Calu3 (cell line): ENCODE measurements at regions not wholly inside any gene's neighbourhood (a gene's known extent, or its start where the extent isn't known, plus 50 kb on each side); places are given as distances from the start of the nearest gene placed in this dataset.

Source experiments
- BruUV-seq: library from RNA; stranded (reverse); fragments of 400-500 nt; replicated peaks from 2 replicates; lab custom pipeline; 2021; lab: Mats Ljungman, UMichigan
- CTCF ChIA-PET: fragments of 300-600 bp; sonication (Branson Sonifier 250); formaldehyde crosslinking; loops from one replicate; lab custom pipeline; 2022; ENCODE audit warnings: antibody characterized with exemption; lab: Charles Lee
- DNase-seq: peaks from one replicate; pipeline ENCODE4 v3.0.0; 2022
- H3K27ac Mint-ChIP-seq: one replicate; pipeline ENCODE4 v1.8.0; 2022; ENCODE audit warnings: mixed read lengths; ENCODE audit not compliant: unreplicated experiment
- H3K27me3 Mint-ChIP-seq: one replicate; pipeline ENCODE4 v1.8.0; 2022; ENCODE audit warnings: mixed read lengths; ENCODE audit not compliant: unreplicated experiment
- H3K36me3 Mint-ChIP-seq: one replicate; pipeline ENCODE4 v1.8.0; 2022; ENCODE audit warnings: mild to moderate bottlenecking, moderate library complexity, mixed read lengths; ENCODE audit not compliant: insufficient read depth, unreplicated experiment
- H3K4me1 Mint-ChIP-seq: one replicate; pipeline ENCODE4 v1.8.0; 2022; ENCODE audit warnings: mild to moderate bottlenecking, low read depth, mixed read lengths; ENCODE audit not compliant: unreplicated experiment
- H3K4me3 Mint-ChIP-seq: one replicate; pipeline ENCODE4 v1.8.0; 2022; ENCODE audit warnings: mild to moderate bottlenecking, low read depth, moderate library complexity, mixed read lengths; ENCODE audit not compliant: unreplicated experiment
- H3K9me3 Mint-ChIP-seq: one replicate; pipeline ENCODE4 v1.8.0; 2022; ENCODE audit warnings: low read depth, mixed read lengths; ENCODE audit not compliant: unreplicated experiment
- intact Hi-C: fragments of 100-400 bp; cut with micrococcal nuclease; formaldehyde crosslinking; loops from one replicate; pipeline ENCODE4 v1.10.0; 2022; ENCODE audit not compliant: unreplicated experiment
- TF ChIP-seq, protein P1 (sequence below): fragments of 200-600 bp; IDR thresholded peaks from one replicate; pipeline ENCODE4 v1.8.0; 2022; ENCODE audit warnings: antibody characterized with exemption; ENCODE audit not compliant: unreplicated experiment

- CTCF ChIA-PET, result no interaction called here
- Mint-ChIP-seq H3K27ac (no peak overlapping the region), H3K4me1 (no peaks in the 10 kb centered on the region), H3K9me3 (no peaks in the 10 kb centered on the region), H3K36me3 (no peaks in the 10 kb centered on the region), H3K4me3 (no peak overlapping the region), H3K27me3 (peaks cover 54% of the 10 kb centered on the region)
- no peak for DNase-seq
- TF ChIP-seq, protein P1, sequence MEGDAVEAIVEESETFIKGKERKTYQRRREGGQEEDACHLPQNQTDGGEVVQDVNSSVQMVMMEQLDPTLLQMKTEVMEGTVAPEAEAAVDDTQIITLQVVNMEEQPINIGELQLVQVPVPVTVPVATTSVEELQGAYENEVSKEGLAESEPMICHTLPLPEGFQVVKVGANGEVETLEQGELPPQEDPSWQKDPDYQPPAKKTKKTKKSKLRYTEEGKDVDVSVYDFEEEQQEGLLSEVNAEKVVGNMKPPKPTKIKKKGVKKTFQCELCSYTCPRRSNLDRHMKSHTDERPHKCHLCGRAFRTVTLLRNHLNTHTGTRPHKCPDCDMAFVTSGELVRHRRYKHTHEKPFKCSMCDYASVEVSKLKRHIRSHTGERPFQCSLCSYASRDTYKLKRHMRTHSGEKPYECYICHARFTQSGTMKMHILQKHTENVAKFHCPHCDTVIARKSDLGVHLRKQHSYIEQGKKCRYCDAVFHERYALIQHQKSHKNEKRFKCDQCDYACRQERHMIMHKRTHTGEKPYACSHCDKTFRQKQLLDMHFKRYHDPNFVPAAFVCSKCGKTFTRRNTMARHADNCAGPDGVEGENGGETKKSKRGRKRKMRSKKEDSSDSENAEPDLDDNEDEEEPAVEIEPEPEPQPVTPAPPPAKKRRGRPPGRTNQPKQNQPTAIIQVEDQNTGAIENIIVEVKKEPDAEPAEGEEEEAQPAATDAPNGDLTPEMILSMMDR, result no peak
- intact Hi-C loops, result no loop called here
- BruUV-seq, result no TSS peak
Measured at GRCh38 chrX:69398881-69399280, 105.2 kb upstream of the NALF2 start.

DNA sequence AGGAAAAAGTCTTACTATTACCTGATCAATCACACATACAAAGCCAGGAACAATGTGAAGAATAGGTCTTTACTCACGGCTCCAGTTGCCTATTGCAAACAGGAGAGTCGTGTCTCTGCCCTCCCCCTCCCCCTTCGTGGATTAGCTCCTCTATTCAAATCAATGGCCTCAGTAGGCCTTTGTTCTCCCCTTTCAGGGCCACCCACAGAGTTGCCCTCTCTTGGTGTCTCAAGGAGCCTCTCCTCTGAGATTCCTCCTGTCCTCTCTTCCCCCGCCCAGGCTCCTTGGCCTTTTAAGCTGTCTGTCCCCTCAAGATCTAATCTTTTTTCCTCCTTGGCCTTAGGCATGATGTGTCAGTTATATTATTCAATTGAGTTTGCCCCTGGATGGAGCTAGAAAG, 107.2 kb upstream of the NALF2 start:
- Mint-ChIP-seq H3K4me1 (no peaks in the 10 kb centered on the region), H3K4me3 (no peak overlapping the region), H3K36me3 (no peaks in the 10 kb centered on the region), H3K9me3 (no peaks in the 10 kb centered on the region), H3K27me3 (peaks cover 70% of the 10 kb centered on the region), H3K27ac (no peak overlapping the region)
- TF ChIP-seq, protein P1, result no peak
- no TSS peak for BruUV-seq
- CTCF ChIA-PET, result no interaction called here
- intact Hi-C loops, result no loop called here
- DNase-seq, result no peak

DNA sequence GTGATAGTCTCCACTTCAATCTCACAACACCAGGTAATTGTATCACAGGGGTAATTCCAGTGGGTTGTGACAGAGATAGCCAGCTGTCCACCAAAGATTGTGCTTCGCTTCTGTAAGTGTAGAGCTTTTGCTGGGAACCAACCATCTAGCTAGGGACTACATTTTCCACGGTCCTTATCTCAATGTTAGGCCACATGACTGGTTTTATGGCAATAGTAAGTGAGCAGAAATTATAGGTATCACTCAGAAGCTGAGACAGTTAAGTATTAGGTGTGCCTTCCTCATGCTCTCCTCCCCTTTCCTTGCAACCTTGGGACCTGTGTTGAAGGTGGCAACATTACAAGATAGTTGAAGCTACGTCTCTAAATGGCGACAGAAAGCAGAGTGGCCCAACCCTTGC, 108.8 kb upstream of the NALF2 start:
- intact Hi-C loops, result no loop called here
- no peaks in the 10 kb centered on the region for H3K36me3 Mint-ChIP-seq
- no peak overlapping the region for H3K27ac Mint-ChIP-seq
- no peak overlapping the region for H3K4me3 Mint-ChIP-seq
- H3K4me1 Mint-ChIP-seq, result no peaks in the 10 kb centered on the region
- TF ChIP-seq, protein P1, result no peak
- no TSS peak for BruUV-seq
- peaks cover 73% of the 10 kb centered on the region for H3K27me3 Mint-ChIP-seq
- no peak for DNase-seq
- no peaks in the 10 kb centered on the region for H3K9me3 Mint-ChIP-seq
- CTCF ChIA-PET, result no interaction called here

- Mint-ChIP-seq H3K36me3 (no peaks in the 10 kb centered on the region), H3K9me3 (no peaks in the 10 kb centered on the region), H3K27ac (no peak overlapping the region), H3K4me1 (no peaks in the 10 kb centered on the region), H3K4me3 (no peak overlapping the region), H3K27me3 (peaks cover 99% of the 10 kb centered on the region)
- CTCF ChIA-PET, result interaction anchor here (1.6 kb wide), 1 partner anchor 567 kb away, joined by 7 read pairs; no protein-coding TSS in a partner anchor
- intact Hi-C loops, result loop anchor here (5.0 kb wide), 3 partner anchors 102 to 657 kb away; no protein-coding TSS in a partner anchor
- no TSS peak for BruUV-seq
- TF ChIP-seq, protein P1, result no peak
- DNase-seq, result no peak
Measured at GRCh38 chrX:69389101-69389501, 115.0 kb upstream of the NALF2 start.
